K562 (cell line): ENCODE measurements at regions not wholly inside any gene's neighbourhood (a gene's known extent, or its start where the extent isn't known, plus 50 kb on each side); places are given as distances from the start of the nearest gene placed in this dataset.

Experiments used
- ARID3B ChIP-seq: fragments of 250-450 bp; sonication (Bioruptor Pico); IDR thresholded peaks from 2 replicates; pipeline ENCODE4 v1.4.0; 2020; ENCODE audit warnings: borderline replicate concordance
- CBX2 ChIP-seq: fragments of 200-600 bp; sonication (generic); IDR thresholded peaks from one replicate; pipeline ENCODE4 v1.6.1; 2012; ENCODE audit warnings: mild to moderate bottlenecking, low read length, inconsistent platforms; ENCODE audit not compliant: insufficient read depth, poor library complexity, severe bottlenecking
- L3MBTL2 ChIP-seq: fragments of 450-650 bp; IDR thresholded peaks from 2 replicates; pipeline ENCODE4 v1.6.1; 2016; ENCODE audit warnings: mild to moderate bottlenecking, moderate library complexity
- POLR2AphosphoS5 ChIP-seq: IDR thresholded peaks from 2 replicates; pipeline ENCODE4 v1.6.1; 2011; ENCODE audit warnings: mild to moderate bottlenecking, low read depth, low read length, moderate library complexity; ENCODE audit not compliant: control insufficient read depth, insufficient read depth
- RFX5 ChIP-seq: IDR thresholded peaks from 2 replicates; pipeline ENCODE4 v1.6.1; 2011; ENCODE audit warnings: low read depth, mild to moderate bottlenecking, improper control_type of control experiment, low read length
- ZBTB11 ChIP-seq, 3 experiments: fragments of 200-800 bp in 1 of 3; fragments of 250-450 bp in 1 of 3; fragments of 450-650 bp in 1 of 3; sonication (Bioruptor Pico) in 1 of 3; sonication (Bioruptor generic) in 1 of 3; formaldehyde crosslinking in 1 of 3; IDR thresholded peaks; 2 replicates each; pipeline versions ENCODE4 v1.6.1 to v1.8.0; 2016 to 2022; ENCODE audit warnings: mild to moderate bottlenecking in 2 of 3, missing genetic modification characterization in 2 of 3, missing compliant biosample characterization in 1 of 3, moderate library complexity in 1 of 3
- ZBTB34 ChIP-seq: fragments of 250-450 bp; sonication (Bioruptor Pico); IDR thresholded peaks from 2 replicates; pipeline ENCODE4 v1.8.0; 2021; ENCODE audit warnings: mild to moderate bottlenecking, moderate library complexity
- ZNF695 ChIP-seq: fragments of 450-650 bp; formaldehyde crosslinking; IDR thresholded peaks from 2 replicates; pipeline ENCODE4 v1.4.0; 2020; ENCODE audit warnings: mild to moderate bottlenecking, moderate library complexity

DNA sequence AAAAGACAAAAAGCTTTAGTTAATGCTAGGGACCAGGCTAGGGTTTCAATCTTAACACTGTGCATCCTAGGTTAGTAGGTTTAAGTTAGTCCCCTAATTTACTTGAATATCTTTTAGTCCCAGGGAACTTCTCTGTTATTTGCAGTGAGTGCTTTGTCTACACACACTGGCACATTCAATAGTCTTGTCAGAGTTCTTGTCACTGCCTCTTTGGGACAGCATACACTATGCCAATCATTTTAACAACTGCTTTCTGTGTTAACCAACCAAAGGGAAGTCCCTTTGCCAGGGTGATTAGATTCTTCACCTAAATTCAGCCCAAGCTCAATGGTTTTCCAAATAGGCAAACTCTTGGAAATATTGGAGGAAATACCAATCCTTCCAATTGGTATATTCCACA lies 221.8 kb upstream of the IGFBP7 start (continued):
- TF ChIP-seq POLR2AphosphoS5: no peak
- TF ChIP-seq ZBTB11 (CRISPR knock-in tag; IDR thresholded peaks at IDR 0.05): no peak
- TF ChIP-seq ZNF695 (CRISPR knock-in tag): no peak
- TF ChIP-seq RFX5: no peak
- no peak for TF ChIP-seq CBX2
- no peak for TF ChIP-seq ZBTB34 (CRISPR knock-in tag)
- no peak for TF ChIP-seq L3MBTL2
- TF ChIP-seq ARID3B (CRISPR knock-in tag): no peak
